Thyroid gland (tissue), 4 donors: ENCODE measurements at regions not wholly inside any gene's neighbourhood (a gene's known extent, or its start where the extent isn't known, plus 50 kb on each side); places are given as distances from the start of the nearest gene placed in this dataset.

Source experiments
- DNase-seq, 2 donors: peaks; one replicate each; pipeline ENCODE4 v3.0.0-alpha.2; 2019
- H3K27ac ChIP-seq, 3 donors: fragments of 200-600 bp; sonication (generic); 1 replicate in 2 of 3; 2 replicates in 1 of 3; pipeline ENCODE4 v1.5.1; 2016 to 2019; ENCODE audit warnings: mild to moderate bottlenecking in 1 of 3, moderate library complexity in 1 of 3
- H3K27me3 ChIP-seq: fragments of 200-600 bp; sonication (generic); one replicate; pipeline ENCODE4 v1.5.1; 2019
- H3K36me3 ChIP-seq, 2 donors: fragments of 200-600 bp; sonication (generic); one replicate each; pipeline ENCODE4 v1.5.1; 2016 to 2019
- H3K4me1 ChIP-seq, 2 donors: fragments of 200-600 bp; sonication (generic); one replicate each; pipeline ENCODE4 v1.5.1; 2017 to 2019
- H3K4me3 ChIP-seq, 3 donors: fragments of 200-600 bp; sonication (generic); replicated peaks in 1 of 3; 1 replicate in 2 of 3; 2 replicates in 1 of 3; pipeline ENCODE4 v1.5.1; 2016; ENCODE audit warnings: mild to moderate bottlenecking in 1 of 3
- H3K9me3 ChIP-seq: fragments of 200-600 bp; sonication (generic); one replicate; pipeline ENCODE4 v1.5.1; 2017
- POLR2A ChIP-seq, 2 donors: fragments of 450-650 bp; IDR thresholded peaks; one replicate each; pipeline ENCODE4 v1.6.1; 2017; ENCODE audit warnings: antibody characterized with exemption in 2 of 2, mild to moderate bottlenecking in 2 of 2, moderate library complexity in 1 of 2
- WGBS, 2 donors: methylation state at CpG; one replicate each; pipeline ENCODE4 v1.1.5; 2017; 5-methylcytosine and 5-hydroxymethylcytosine counted together
- intact Hi-C: fragments of 100-400 bp; cut with DNase I; formaldehyde crosslinking; loops from one replicate; pipeline ENCODE4 v1.15.1; 2023
- TF ChIP-seq, protein P1 (sequence below), 6 experiments: fragments of 200-600 bp in 3 of 6; fragments of 450-650 bp in 3 of 6; sonication (generic) in 3 of 6; IDR thresholded peaks; one replicate each; pipeline ENCODE4 v1.5.1; 2016 to 2019; ENCODE audit warnings: antibody characterized with exemption in 6 of 6, mild to moderate bottlenecking in 2 of 6, inconsistent platforms in 1 of 6, moderate library complexity in 1 of 6

DNA sequence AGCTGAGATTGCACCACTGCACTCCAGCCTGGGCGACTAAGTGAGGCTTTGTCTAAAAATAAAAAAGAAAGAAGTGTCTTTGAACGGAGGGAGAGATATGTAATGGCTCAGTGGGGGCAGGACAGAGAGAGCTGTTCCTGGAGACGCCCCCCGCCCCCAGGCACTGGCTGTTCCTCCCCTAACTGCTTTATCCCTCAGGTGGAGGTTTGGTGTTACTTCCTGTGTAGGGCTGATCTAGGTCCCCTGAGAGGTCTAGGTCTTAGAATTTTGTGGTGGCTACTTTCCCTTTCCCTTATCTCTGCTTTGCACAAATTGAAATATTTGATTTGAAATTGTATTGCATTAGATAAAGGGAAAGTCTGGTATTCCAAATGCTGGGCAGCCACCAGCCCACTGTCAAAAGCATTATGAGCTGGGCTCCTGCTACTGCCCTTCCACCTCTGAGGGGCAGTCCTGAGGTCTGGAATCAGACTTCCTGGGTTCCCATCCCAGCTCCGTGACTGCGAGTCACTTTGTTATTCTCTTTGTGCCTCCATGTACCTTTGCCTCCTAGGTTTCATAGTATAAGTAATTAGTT lies 134.8 kb upstream of the KIF26B start:
- DNase-seq = no peak
- intact Hi-C loops = no loop called here
- WGBS, 2 donors = 89 to 92% methylated on average over 6 of the region's 6 CpGs
- TF ChIP-seq, protein P1, sequence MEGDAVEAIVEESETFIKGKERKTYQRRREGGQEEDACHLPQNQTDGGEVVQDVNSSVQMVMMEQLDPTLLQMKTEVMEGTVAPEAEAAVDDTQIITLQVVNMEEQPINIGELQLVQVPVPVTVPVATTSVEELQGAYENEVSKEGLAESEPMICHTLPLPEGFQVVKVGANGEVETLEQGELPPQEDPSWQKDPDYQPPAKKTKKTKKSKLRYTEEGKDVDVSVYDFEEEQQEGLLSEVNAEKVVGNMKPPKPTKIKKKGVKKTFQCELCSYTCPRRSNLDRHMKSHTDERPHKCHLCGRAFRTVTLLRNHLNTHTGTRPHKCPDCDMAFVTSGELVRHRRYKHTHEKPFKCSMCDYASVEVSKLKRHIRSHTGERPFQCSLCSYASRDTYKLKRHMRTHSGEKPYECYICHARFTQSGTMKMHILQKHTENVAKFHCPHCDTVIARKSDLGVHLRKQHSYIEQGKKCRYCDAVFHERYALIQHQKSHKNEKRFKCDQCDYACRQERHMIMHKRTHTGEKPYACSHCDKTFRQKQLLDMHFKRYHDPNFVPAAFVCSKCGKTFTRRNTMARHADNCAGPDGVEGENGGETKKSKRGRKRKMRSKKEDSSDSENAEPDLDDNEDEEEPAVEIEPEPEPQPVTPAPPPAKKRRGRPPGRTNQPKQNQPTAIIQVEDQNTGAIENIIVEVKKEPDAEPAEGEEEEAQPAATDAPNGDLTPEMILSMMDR (IDR thresholded peaks at IDR 0.05) = no peak
- TF ChIP-seq POLR2A (IDR thresholded peaks at IDR 0.05) = no peak
- Histone ChIP-seq H3K27me3 (no peaks in the 10 kb centered on the region), H3K9me3 (no peaks in the 10 kb centered on the region), H3K4me1 (peaks cover 20 to 22% of the 10 kb centered on the region in 2 donors), H3K27ac (peak overlapping the region in 1 of 3 donors; percentile 91), H3K36me3 (no peaks in the 10 kb centered on the region), H3K4me3 (no peak overlapping the region)

DNA sequence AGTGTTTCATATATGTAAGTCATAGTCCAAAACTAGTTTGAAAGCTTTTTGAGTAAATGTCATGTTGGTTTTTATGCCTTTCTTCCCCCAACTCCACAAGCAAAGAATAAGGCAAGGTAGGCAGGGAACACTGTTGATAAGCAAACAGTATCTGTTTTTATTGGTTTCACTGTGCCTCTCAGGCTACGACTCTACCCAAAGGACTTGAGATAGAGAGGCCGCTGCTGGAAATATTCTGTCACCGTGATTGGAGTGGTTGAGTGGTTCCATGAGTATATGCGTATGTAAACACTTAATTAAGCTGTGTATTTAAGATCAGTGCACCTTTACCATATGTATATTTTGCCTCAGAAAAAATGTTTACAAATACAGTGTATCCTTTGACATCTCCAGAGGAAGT lies 138.1 kb upstream of the KIF26B start:
- intact Hi-C loops = no loop called here
- TF ChIP-seq, protein P1 (IDR thresholded peaks at IDR 0.05) = no peak
- peak in 1 of 2 donors; percentile 45 for TF ChIP-seq POLR2A (IDR thresholded peaks at IDR 0.05)
- WGBS, 2 donors = 40 to 45% methylated on average over 4 of the region's 4 CpGs

DNA sequence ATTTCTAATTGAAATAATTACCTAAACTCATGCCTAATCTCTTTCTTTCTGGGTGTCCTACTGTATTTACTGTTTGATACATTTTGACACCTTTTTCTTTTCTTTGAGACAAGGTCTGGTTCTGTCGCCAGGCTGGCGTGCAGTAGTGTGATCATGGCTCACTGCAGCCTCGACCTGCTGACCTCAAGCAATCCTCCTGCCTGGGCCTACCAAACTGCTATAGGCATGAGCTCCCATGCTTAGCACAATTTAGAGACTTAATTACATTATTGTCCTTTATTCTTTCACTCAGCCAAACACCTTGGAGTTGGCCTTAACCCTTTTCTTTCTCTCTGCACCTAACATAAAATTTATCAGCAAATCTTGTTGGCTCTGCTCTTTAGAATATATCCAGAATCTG lies 139.8 kb upstream of the KIF26B start:
- Histone ChIP-seq H3K4me1 (peaks cover 20 to 22% of the 10 kb centered on the region in 2 donors), H3K27me3 (no peaks in the 10 kb centered on the region), H3K36me3 (no peaks in the 10 kb centered on the region), H3K9me3 (no peaks in the 10 kb centered on the region), H3K27ac (peak overlapping the region in 2 of 3 donors; percentile 31 to 91), H3K4me3 (no peak overlapping the region)
- no peak for TF ChIP-seq POLR2A (IDR thresholded peaks at IDR 0.05)
- TF ChIP-seq, protein P1 (IDR thresholded peaks at IDR 0.05) = no peak
- no peak for DNase-seq
- intact Hi-C loops = no loop called here
- WGBS, 2 donors = 89 to 91% methylated on average over 3 of the region's 3 CpGs

More for the DNA sequence above, 138.1 kb upstream of the KIF26B start:
- no peaks in the 10 kb centered on the region for H3K9me3 ChIP-seq
- H3K4me3 ChIP-seq = no peak overlapping the region
- peaks cover 20 to 22% of the 10 kb centered on the region in 2 donors for H3K4me1 ChIP-seq
- H3K27ac ChIP-seq = peak overlapping the region; percentile 68 to 91 (median 91)
- peak; percentile 41 to 50 for DNase-seq
- H3K36me3 ChIP-seq = no peaks in the 10 kb centered on the region
- H3K27me3 ChIP-seq = no peaks in the 10 kb centered on the region

DNA sequence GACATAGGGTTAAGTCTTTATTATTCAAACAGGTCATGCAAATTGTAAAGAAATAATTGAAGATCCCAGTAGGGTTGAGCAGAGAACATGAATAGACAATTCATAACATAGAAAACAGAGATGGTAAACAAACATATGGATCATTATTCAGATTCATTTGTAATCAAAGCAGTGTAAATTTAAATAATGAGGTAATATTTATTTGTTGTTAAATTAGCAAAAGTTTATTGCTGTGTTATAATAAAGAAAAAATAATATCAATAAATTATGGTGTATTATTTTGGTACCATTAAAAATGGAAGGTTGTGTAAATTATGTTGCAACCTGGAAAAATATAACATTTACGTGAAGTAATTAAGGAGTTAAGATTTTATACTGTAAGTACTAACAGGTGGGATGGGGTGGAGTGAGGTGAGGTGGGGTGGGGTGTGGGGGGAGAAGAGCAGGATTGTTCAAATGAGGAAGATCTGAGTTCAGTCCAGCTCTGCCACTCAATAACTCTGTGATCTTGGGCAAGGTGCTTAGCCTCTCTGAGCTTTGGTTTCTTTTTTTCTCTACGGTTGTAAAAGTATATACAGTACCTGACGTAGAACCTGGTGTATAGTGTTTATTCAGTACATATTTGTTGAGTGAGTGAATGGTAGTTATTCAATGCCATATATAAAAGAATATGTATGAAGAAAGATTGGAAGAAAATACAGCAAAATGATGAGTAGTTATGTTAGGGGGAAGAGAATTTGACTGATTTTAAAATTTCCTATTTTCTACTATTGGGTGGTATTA lies 140.3 kb upstream of the KIF26B start:
- no peak for DNase-seq
- intact Hi-C loops = no loop called here
- no peak for TF ChIP-seq POLR2A (IDR thresholded peaks at IDR 0.05)
- TF ChIP-seq, protein P1 (IDR thresholded peaks at IDR 0.05) = no peak
- H3K27me3 ChIP-seq = no peaks in the 10 kb centered on the region
- no peaks in the 10 kb centered on the region for H3K9me3 ChIP-seq
- WGBS, 2 donors = 72 to 91% methylated on average over 3 of the region's 3 CpGs
- peaks cover 20 to 22% of the 10 kb centered on the region in 2 donors for H3K4me1 ChIP-seq
- no peak overlapping the region for H3K4me3 ChIP-seq
- peak overlapping the region in 1 of 3 donors; percentile 91 for H3K27ac ChIP-seq
- H3K36me3 ChIP-seq = no peaks in the 10 kb centered on the region

DNA sequence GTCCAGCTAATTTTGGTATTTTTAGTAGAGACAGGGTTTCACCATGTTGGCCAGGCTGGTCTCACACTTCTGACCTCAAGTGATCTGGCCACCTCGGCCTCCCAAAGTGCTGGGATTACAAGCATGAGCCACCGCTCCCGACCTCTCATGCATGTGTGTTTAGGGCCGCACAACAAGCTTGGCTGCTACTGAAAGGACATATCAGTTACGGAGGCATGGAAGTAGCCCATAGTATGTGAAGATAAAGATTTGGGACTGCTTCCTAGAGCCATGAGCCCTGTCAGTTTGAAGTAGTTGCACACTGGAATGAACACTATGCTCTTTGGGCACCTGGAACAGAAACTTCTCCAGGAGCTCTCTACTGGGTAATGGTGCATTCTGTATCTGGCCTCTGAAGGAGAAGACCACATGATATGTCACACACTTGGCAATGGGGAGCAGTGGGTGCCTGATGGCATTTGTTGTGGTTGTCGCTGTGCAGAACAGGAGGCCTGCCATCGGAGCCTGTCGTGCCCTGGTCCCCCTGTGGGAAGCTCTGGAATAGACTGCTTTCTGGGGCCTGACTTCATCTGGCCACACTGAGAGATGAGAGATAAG lies 144.7 kb upstream of the KIF26B start:
- Histone ChIP-seq H3K27me3 (no peaks in the 10 kb centered on the region), H3K27ac (no peak overlapping the region), H3K9me3 (no peaks in the 10 kb centered on the region), H3K4me3 (no peak overlapping the region), H3K36me3 (no peaks in the 10 kb centered on the region), H3K4me1 (peaks cover 0 to 4% of the 10 kb centered on the region in 2 donors)
- peak in 1 of 2 donors; percentile 29 for DNase-seq
- WGBS, 2 donors = 92 to 100% methylated on average over 5 to 8 of the region's 8 CpGs
- intact Hi-C loops = no loop called here
- TF ChIP-seq POLR2A (IDR thresholded peaks at IDR 0.05) = no peak
- TF ChIP-seq, protein P1 (IDR thresholded peaks at IDR 0.05) = no peak
